Right renal pelvis (tissue), 4 donors: ENCODE measurements at regions not wholly inside any gene's neighbourhood (a gene's known extent, or its start where the extent isn't known, plus 50 kb on each side); places are given as distances from the start of the nearest gene placed in this dataset.
"Not testable (repeated sequence)": the region's sequence is repeated elsewhere in the genome, so short reads cannot be mapped to it uniquely, and the experiment has no call there.

ENCODE experiments used
- DNase-seq, 4 donors: peaks; one replicate each; pipeline ENCODE4 v3.0.0-alpha.2; 2013; ENCODE audit warnings: low read depth in 4 of 4, low spot score in 3 of 4, missing footprints in 1 of 4

- no peak for DNase-seq
These were observed 51.0 kb downstream of the POU3F3 start for GRCh38 chr2:104904889-104905288.

GRCh38 chr2:104909317-104909716, 55.4 kb downstream of the POU3F3 start:
- DNase-seq = no peak

GRCh38 chr2:104914509-104914908, 60.6 kb downstream of the POU3F3 start:
- DNase-seq = no peak

GRCh38 chr2:104915107-104915793, 61.3 kb downstream of the POU3F3 start:
- no peak for DNase-seq

- no peak for DNase-seq
These were observed 65.2 kb downstream of the POU3F3 start for GRCh38 chr2:104919127-104919526.

GRCh38 chr2:104923665-104924064, 69.8 kb downstream of the POU3F3 start:
- DNase-seq = no peak

- no peak for DNase-seq
These were observed 75.7 kb downstream of the POU3F3 start for GRCh38 chr2:104929663-104930062.

- no peak for DNase-seq
These were observed 76.8 kb downstream of the POU3F3 start for GRCh38 chr2:104930732-104931131.

GRCh38 chr2:104932243-104932642, 78.3 kb downstream of the POU3F3 start:
- DNase-seq = no peak

- DNase-seq = no peak
These were observed 79.4 kb downstream of the POU3F3 start for GRCh38 chr2:104933151-104933917.

GRCh38 chr2:104936527-104936926, 82.6 kb downstream of the POU3F3 start:
- DNase-seq = no peak

GRCh38 chr2:104938231-104938941, 84.5 kb downstream of the POU3F3 start:
- DNase-seq = peak in 1 of 4 donors; percentile 54

- peak in 1 of 4 donors; percentile 40 for DNase-seq
These were observed 85.8 kb downstream of the POU3F3 start for GRCh38 chr2:104939570-104940217.

- no peak for DNase-seq
These were observed 90.6 kb downstream of the POU3F3 start for GRCh38 chr2:104944495-104944894.

- DNase-seq = no peak
These were observed 91.2 kb downstream of the POU3F3 start for GRCh38 chr2:104945121-104945520.

GRCh38 chr2:104945866-104946265, 92.0 kb downstream of the POU3F3 start:
- no peak for DNase-seq

GRCh38 chr2:104947456-104947855, 90.4 kb upstream of the MRPS9 start:
- DNase-seq = not testable (repeated sequence)

- DNase-seq = no peak
These were observed 84.9 kb upstream of the MRPS9 start for GRCh38 chr2:104952976-104953375.

- no peak for DNase-seq
These were observed 72.0 kb upstream of the MRPS9 start for GRCh38 chr2:104965900-104966299.

GRCh38 chr2:104969564-104969963, 68.3 kb upstream of the MRPS9 start:
- no peak for DNase-seq

- DNase-seq = no peak
These were observed 62.5 kb upstream of the MRPS9 start for GRCh38 chr2:104975371-104975770.
